HEK293 (cell line): ENCODE measurements at regions not wholly inside any gene's neighbourhood (a gene's known extent, or its start where the extent isn't known, plus 50 kb on each side); places are given as distances from the start of the nearest gene placed in this dataset.

ENCODE experiments used
- CTCF ChIA-PET: fragments of 350-600 bp; formaldehyde crosslinking; extraction: SDS; loops from one replicate; lab custom pipeline; 2021; ENCODE audit warnings: antibody characterized with exemption; lab: Yijun Ruan, JAX
- POLR2A ChIA-PET: fragments of 300-600 bp; formaldehyde crosslinking; extraction: SDS; loops from one replicate; lab custom pipeline; 2020; ENCODE audit warnings: antibody characterized with exemption, inconsistent platforms; lab: Yijun Ruan, JAX
- H3K27ac ChIP-seq: fragments of 200-500 bp; sonication (Bioruptor generic); 2 replicates; pipeline ENCODE4 v1.5.1; 2014; ENCODE audit warnings: low read depth, low read length, control low read depth, inconsistent platforms; ENCODE audit errors: extremely low read depth
- H3K36me3 ChIP-seq, 2 experiments: fragments of 200-500 bp in 1 of 2; sonication (Bioruptor generic) in 1 of 2; 1 replicate in 1 of 2; 2 replicates in 1 of 2; pipeline ENCODE4 v1.5.1; 2014 to 2017; ENCODE audit warnings: inconsistent platforms in 2 of 2, low read length in 2 of 2; ENCODE audit not compliant: control insufficient read depth in 2 of 2, insufficient read depth in 1 of 2
- H3K4me1 ChIP-seq: fragments of 200-500 bp; sonication (Bioruptor generic); 2 replicates; pipeline ENCODE4 v1.5.1; 2014; ENCODE audit warnings: mild to moderate bottlenecking, low read length, inconsistent platforms; ENCODE audit not compliant: control insufficient read depth, insufficient read depth
- H3K4me3 ChIP-seq: 2 replicates; pipeline ENCODE4 v1.5.1; 2011; ENCODE audit warnings: low read depth, mild to moderate bottlenecking, control low read depth, low read length, moderate library complexity
- H3K9me3 ChIP-seq: fragments of 200-500 bp; sonication (Bioruptor generic); 2 replicates; pipeline ENCODE4 v1.5.1; 2014; ENCODE audit warnings: low read depth, low read length, inconsistent platforms; ENCODE audit not compliant: control insufficient read depth, insufficient read depth
- EGR2 ChIP-seq: fragments of 450-650 bp; formaldehyde crosslinking; IDR thresholded peaks from 2 replicates; pipeline ENCODE4 v1.5.1; 2016; ENCODE audit warnings: low read depth, missing biosample characterization, missing genetic modification characterization
- GFI1B ChIP-seq: fragments of 450-650 bp; formaldehyde crosslinking; IDR thresholded peaks from 2 replicates; pipeline ENCODE4 v1.5.1; 2016; ENCODE audit warnings: missing biosample characterization, missing genetic modification characterization
- KLF9 ChIP-seq: fragments of 450-650 bp; formaldehyde crosslinking; IDR thresholded peaks from 2 replicates; pipeline ENCODE4 v1.5.1; 2016; ENCODE audit warnings: missing biosample characterization, missing genetic modification characterization, low read depth
- REPIN1 ChIP-seq: fragments of 450-650 bp; formaldehyde crosslinking; IDR thresholded peaks from 2 replicates; pipeline ENCODE4 v1.5.1; 2017; ENCODE audit warnings: missing biosample characterization, missing genetic modification characterization, low read depth
- TCF7L2 ChIP-seq: IDR thresholded peaks from 2 replicates; pipeline ENCODE4 v1.6.1; 2011; ENCODE audit warnings: low read depth, mild to moderate bottlenecking, inconsistent platforms, low read length, moderate library complexity, borderline replicate concordance
- TRIM28 ChIP-seq: IDR thresholded peaks from 2 replicates; pipeline ENCODE4 v1.6.1; 2011; ENCODE audit warnings: low read length, control low read depth, borderline replicate concordance
- ZBTB48 ChIP-seq: fragments of 450-650 bp; formaldehyde crosslinking; IDR thresholded peaks from 2 replicates; pipeline ENCODE4 v1.5.1; 2016; ENCODE audit warnings: missing biosample characterization, missing genetic modification characterization
- ZNF155 ChIP-seq: fragments of 450-650 bp; formaldehyde crosslinking; IDR thresholded peaks from 2 replicates; pipeline ENCODE4 v1.5.1; 2016; ENCODE audit warnings: missing biosample characterization, missing genetic modification characterization
- ZNF157 ChIP-seq: fragments of 450-650 bp; formaldehyde crosslinking; IDR thresholded peaks from 2 replicates; pipeline ENCODE4 v1.5.1; 2016; ENCODE audit warnings: missing biosample characterization, missing genetic modification characterization
- ZNF335 ChIP-seq: fragments of 450-650 bp; formaldehyde crosslinking; conservative IDR thresholded peaks from 2 replicates; pipeline ENCODE4 v1.5.1; 2016; ENCODE audit warnings: missing biosample characterization, missing genetic modification characterization
- ZNF394 ChIP-seq: fragments of 450-650 bp; formaldehyde crosslinking; IDR thresholded peaks from 2 replicates; pipeline ENCODE4 v1.5.1; 2016; ENCODE audit warnings: missing biosample characterization, missing genetic modification characterization, mild to moderate bottlenecking, moderate library complexity, borderline replicate concordance
- ZNF404 ChIP-seq: fragments of 450-650 bp; formaldehyde crosslinking; IDR thresholded peaks from 2 replicates; pipeline ENCODE4 v1.5.1; 2017; ENCODE audit warnings: missing biosample characterization, missing genetic modification characterization
- ZNF433 ChIP-seq: fragments of 450-650 bp; formaldehyde crosslinking; IDR thresholded peaks from 2 replicates; pipeline ENCODE4 v1.5.1; 2016; ENCODE audit warnings: missing biosample characterization, missing genetic modification characterization, low read depth
- ZNF529 ChIP-seq: fragments of 450-650 bp; formaldehyde crosslinking; IDR thresholded peaks from 2 replicates; pipeline ENCODE4 v1.5.1; 2017; ENCODE audit warnings: missing genetic modification characterization, missing biosample characterization; ENCODE audit not compliant: insufficient replicate concordance
- ZNF544 ChIP-seq: fragments of 450-650 bp; formaldehyde crosslinking; IDR thresholded peaks from 2 replicates; pipeline ENCODE4 v1.5.0; 2017; ENCODE audit warnings: missing biosample characterization, missing genetic modification characterization
- ZNF580 ChIP-seq: fragments of 450-650 bp; formaldehyde crosslinking; IDR thresholded peaks from 2 replicates; pipeline ENCODE4 v1.5.1; 2016; ENCODE audit warnings: missing biosample characterization, missing genetic modification characterization
- ZNF621 ChIP-seq: fragments of 450-650 bp; formaldehyde crosslinking; IDR thresholded peaks from 2 replicates; pipeline ENCODE4 v1.5.1; 2017; ENCODE audit warnings: missing biosample characterization, missing genetic modification characterization
- ZNF843 ChIP-seq: fragments of 450-650 bp; formaldehyde crosslinking; IDR thresholded peaks from 2 replicates; pipeline ENCODE4 v1.5.1; 2016; ENCODE audit warnings: missing biosample characterization, missing genetic modification characterization
- ZSCAN16 ChIP-seq: fragments of 450-650 bp; formaldehyde crosslinking; IDR thresholded peaks from 2 replicates; pipeline ENCODE4 v1.5.1; 2016; ENCODE audit warnings: missing biosample characterization, missing genetic modification characterization
- ZSCAN5A ChIP-seq: fragments of 450-650 bp; formaldehyde crosslinking; IDR thresholded peaks from 2 replicates; pipeline ENCODE4 v1.5.1; 2016; ENCODE audit warnings: missing biosample characterization, missing genetic modification characterization
- TF ChIP-seq, protein P1 (sequence below): fragments of 450-650 bp; formaldehyde crosslinking; IDR thresholded peaks from 2 replicates; pipeline ENCODE4 v1.5.0; 2017; ENCODE audit warnings: missing biosample characterization, missing genetic modification characterization, borderline replicate concordance
- TF ChIP-seq, protein P2 (sequence below): fragments of 450-650 bp; formaldehyde crosslinking; conservative IDR thresholded peaks from 2 replicates; pipeline ENCODE4 v1.5.1; 2016; ENCODE audit warnings: low read depth, missing biosample characterization, missing genetic modification characterization

DNA sequence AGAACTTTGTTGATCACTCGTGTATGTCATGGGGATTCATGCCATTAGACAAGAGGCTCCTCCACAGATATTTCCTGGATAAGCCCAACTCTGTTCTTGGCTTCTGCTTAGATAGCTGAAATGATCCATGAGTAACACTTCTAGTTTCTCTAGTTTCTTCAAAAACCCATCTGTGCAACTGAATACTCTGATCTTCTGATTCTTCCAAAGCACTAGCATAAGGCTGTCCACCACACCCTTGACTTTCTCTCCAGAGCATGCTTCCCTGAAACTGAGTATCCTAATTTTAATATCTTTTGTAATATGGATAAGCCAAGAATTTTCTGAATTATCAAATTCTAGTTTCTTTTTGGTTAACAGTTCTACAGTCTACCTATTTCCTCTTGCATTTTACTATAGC, 118.6 kb upstream of the TAPT1 start:
- TF ChIP-seq ZSCAN5A (tag by site-specific recombination) (no peak), ZNF157 (tag by site-specific recombination) (no peak), REPIN1 (no peak), ZSCAN16 (tag by site-specific recombination) (no peak), ZNF394 (tag by site-specific recombination) (no peak), ZNF843 (tag by site-specific recombination) (no peak), ZNF621 (tag by site-specific recombination) (no peak), ZNF580 (tag by site-specific recombination) (no peak), TCF7L2 (no peak), ZNF335 (no peak), ZNF529 (tag by site-specific recombination) (no peak), ZBTB48 (tag by site-specific recombination) (no peak), ZNF433 (tag by site-specific recombination) (no peak)
- Histone ChIP-seq H3K9me3 (no peaks in the 10 kb centered on the region), H3K27ac (no peak overlapping the region), H3K36me3 (no peaks in the 10 kb centered on the region), H3K4me3 (no peak overlapping the region), H3K4me1 (no peaks in the 10 kb centered on the region)
- CTCF ChIA-PET = no interaction called here
- POLR2A ChIA-PET = no interaction called here

DNA sequence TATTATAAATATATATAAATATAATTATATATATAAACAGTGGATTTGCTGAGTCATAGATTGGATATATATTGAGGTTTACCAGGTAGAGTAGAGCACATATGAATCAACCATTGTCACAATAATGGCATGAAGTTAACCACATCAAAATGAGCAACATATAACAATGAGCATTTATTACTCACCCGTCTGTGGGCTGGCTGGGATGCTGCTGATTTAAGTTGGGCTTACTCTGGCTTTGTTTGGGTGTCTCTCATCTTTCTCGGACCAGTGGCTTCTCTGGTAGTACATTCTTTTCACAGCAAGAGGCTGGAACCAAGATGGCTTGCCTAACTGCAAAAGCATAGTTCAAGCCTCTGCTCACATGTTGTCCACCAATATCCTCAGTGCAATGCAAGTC, 111.7 kb upstream of the TAPT1 start:
- Histone ChIP-seq H3K4me3 (no peak overlapping the region), H3K36me3 (no peaks in the 10 kb centered on the region), H3K9me3 (no peaks in the 10 kb centered on the region), H3K4me1 (no peaks in the 10 kb centered on the region), H3K27ac (no peak overlapping the region)
- CTCF ChIA-PET = no interaction called here
- TF ChIP-seq EGR2 (tag by site-specific recombination) = no peak
- TF ChIP-seq, protein P1, sequence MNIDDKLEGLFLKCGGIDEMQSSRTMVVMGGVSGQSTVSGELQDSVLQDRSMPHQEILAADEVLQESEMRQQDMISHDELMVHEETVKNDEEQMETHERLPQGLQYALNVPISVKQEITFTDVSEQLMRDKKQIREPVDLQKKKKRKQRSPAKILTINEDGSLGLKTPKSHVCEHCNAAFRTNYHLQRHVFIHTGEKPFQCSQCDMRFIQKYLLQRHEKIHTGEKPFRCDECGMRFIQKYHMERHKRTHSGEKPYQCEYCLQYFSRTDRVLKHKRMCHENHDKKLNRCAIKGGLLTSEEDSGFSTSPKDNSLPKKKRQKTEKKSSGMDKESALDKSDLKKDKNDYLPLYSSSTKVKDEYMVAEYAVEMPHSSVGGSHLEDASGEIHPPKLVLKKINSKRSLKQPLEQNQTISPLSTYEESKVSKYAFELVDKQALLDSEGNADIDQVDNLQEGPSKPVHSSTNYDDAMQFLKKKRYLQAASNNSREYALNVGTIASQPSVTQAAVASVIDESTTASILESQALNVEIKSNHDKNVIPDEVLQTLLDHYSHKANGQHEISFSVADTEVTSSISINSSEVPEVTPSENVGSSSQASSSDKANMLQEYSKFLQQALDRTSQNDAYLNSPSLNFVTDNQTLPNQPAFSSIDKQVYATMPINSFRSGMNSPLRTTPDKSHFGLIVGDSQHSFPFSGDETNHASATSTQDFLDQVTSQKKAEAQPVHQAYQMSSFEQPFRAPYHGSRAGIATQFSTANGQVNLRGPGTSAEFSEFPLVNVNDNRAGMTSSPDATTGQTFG (tag by site-specific recombination) = no peak
- no peak for TF ChIP-seq ZNF404 (tag by site-specific recombination)
- no peak for TF ChIP-seq GFI1B (tag by site-specific recombination)
- TF ChIP-seq, protein P2, sequence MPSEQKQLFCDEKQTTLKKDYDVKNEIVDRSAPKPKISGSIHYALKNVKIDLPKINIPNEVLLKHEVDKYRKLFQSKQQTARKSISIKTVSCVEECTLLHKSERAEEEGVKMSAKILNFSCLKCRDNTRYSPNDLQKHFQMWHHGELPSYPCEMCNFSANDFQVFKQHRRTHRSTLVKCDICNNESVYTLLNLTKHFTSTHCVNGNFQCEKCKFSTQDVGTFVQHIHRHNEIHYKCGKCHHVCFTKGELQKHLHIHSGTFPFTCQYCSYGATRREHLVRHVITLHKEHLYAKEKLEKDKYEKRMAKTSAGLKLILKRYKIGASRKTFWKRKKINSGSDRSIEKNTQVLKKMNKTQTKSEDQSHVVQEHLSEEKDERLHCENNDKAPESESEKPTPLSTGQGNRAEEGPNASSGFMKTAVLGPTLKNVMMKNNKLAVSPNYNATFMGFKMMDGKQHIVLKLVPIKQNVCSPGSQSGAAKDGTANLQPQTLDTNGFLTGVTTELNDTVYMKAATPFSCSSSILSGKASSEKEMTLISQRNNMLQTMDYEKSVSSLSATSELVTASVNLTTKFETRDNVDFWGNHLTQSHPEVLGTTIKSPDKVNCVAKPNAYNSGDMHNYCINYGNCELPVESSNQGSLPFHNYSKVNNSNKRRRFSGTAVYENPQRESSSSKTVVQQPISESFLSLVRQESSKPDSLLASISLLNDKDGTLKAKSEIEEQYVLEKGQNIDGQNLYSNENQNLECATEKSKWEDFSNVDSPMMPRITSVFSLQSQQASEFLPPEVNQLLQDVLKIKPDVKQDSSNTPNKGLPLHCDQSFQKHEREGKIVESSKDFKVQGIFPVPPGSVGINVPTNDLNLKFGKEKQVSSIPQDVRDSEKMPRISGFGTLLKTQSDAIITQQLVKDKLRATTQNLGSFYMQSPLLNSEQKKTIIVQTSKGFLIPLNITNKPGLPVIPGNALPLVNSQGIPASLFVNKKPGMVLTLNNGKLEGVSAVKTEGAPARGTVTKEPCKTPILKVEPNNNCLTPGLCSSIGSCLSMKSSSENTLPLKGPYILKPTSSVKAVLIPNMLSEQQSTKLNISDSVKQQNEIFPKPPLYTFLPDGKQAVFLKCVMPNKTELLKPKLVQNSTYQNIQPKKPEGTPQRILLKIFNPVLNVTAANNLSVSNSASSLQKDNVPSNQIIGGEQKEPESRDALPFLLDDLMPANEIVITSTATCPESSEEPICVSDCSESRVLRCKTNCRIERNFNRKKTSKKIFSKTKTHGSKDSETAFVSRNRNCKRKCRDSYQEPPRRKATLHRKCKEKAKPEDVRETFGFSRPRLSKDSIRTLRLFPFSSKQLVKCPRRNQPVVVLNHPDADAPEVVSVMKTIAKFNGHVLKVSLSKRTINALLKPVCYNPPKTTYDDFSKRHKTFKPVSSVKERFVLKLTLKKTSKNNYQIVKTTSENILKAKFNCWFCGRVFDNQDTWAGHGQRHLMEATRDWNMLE = no peak
- no peak for TF ChIP-seq ZNF155 (tag by site-specific recombination)
- no peak for TF ChIP-seq KLF9
- no peak for TF ChIP-seq TRIM28
- TF ChIP-seq ZNF544 = no peak
- POLR2A ChIA-PET = no interaction called here
